ENCODE measurements at regions not wholly inside any gene's neighbourhood (a gene's known extent, or its start where the extent isn't known, plus 50 kb on each side); places are given as distances from the start of the nearest gene placed in this dataset.

DNA sequence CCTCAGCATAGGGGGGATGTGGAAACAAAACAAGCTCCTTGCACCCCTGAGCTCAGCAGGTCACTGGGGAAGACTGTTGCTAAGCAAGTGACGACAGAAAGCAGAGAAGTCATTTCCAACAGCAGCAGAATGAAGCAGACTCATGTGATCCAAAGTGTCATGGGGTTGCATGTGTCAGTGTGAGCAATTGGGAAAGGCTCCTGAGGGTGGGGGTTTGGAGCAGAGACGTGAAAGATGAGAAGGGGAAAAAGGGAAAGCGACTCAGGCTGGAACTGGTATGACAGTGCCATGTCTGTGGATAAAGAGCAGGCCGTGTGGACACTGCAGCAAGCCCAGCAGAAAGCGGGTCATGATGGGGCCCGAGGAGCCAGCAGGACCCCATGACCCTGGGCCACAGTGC is 363.9 kb downstream of the PREX1 start:
- DNase-seq (ENCODE audit: low read depth, low spot score) = no peak

GRCh38 chr20:48463096-48463720 is 364.6 kb downstream of the PREX1 start:
- no peak for DNase-seq (ENCODE audit: low read depth, low spot score)

DNA sequence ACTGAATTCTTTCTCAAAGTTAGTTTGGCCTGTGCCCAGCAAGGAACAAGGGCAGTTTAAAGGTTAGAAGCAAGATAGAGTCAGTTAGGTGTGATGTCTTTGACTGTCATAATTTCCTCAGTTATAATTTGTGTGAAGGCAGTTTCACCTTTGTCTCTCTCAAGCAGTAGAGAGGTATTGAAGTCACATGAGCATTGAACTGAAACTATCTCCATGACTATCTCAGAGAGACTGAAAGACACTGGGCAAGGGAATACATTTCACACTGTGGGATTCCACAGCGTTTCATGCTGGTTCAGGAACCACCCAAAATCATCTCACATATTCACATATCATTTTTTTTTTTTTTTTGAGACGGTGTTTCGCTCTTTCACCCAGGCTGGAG is 366.1 kb downstream of the PREX1 start:
- no peak for DNase-seq (ENCODE audit: low read depth, low spot score)

GRCh38 chr20:48461091-48461734 is 366.6 kb downstream of the PREX1 start:
- no peak for DNase-seq (ENCODE audit: low read depth, low spot score)

GRCh38 chr20:48460681-48461080 is 367.1 kb downstream of the PREX1 start:
- no peak for DNase-seq (ENCODE audit: low read depth, low spot score)

GRCh38 chr20:48459722-48460395 is 367.9 kb downstream of the PREX1 start:
- DNase-seq (ENCODE audit: low read depth, low spot score) = no peak

- no peak for DNase-seq (ENCODE audit: low read depth, low spot score)
Measured at GRCh38 chr20:48458601-48459385, 369.0 kb downstream of the PREX1 start.

GRCh38 chr20:48458003-48458377 is 369.8 kb downstream of the PREX1 start:
- DNase-seq (ENCODE audit: low read depth, low spot score) = no peak

DNA sequence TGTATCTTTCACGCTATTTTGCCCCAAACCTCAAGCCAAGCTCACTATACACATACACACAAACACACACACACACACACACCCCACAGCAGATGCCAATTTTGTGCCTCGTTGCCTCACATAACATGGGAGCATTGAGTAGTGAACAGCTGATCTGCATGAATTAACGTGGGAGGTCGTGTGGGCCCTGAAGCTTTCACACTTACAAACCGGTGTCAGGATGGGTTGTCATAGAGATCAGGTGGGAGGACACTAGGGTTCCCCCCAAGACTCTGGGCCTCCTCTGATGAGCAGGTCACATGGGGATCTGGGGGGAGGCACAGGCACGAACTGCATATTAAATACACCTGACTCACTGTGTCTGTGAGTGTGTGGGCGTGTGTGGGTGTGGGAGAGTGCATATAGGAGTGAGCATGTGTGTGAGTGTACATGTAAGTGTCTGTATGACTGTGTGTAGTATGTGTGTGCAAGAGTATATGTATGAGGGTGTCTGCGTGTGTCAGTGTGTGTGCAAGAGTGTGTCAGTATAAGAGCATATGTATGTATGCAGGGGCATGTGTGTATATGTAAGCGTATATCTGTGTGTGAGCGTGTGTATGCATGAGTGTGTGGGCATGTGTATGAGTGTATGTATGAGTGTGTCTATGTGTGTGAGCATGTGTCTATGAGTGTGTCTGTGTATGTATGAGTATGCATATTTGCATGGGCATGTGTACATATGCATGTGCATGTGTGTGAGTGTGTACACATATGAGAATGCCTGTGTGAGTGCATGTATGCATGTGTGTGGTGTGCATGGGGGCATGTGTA is 370.4 kb downstream of the PREX1 start:
- no peak for DNase-seq (ENCODE audit: low read depth, low spot score)

GRCh38 chr20:48456366-48457192 is 371.2 kb downstream of the PREX1 start:
- no peak for DNase-seq (ENCODE audit: low read depth, low spot score)

- no peak for DNase-seq (ENCODE audit: low read depth, low spot score)
Measured at GRCh38 chr20:48455651-48456365, 372.0 kb downstream of the PREX1 start.

DNA sequence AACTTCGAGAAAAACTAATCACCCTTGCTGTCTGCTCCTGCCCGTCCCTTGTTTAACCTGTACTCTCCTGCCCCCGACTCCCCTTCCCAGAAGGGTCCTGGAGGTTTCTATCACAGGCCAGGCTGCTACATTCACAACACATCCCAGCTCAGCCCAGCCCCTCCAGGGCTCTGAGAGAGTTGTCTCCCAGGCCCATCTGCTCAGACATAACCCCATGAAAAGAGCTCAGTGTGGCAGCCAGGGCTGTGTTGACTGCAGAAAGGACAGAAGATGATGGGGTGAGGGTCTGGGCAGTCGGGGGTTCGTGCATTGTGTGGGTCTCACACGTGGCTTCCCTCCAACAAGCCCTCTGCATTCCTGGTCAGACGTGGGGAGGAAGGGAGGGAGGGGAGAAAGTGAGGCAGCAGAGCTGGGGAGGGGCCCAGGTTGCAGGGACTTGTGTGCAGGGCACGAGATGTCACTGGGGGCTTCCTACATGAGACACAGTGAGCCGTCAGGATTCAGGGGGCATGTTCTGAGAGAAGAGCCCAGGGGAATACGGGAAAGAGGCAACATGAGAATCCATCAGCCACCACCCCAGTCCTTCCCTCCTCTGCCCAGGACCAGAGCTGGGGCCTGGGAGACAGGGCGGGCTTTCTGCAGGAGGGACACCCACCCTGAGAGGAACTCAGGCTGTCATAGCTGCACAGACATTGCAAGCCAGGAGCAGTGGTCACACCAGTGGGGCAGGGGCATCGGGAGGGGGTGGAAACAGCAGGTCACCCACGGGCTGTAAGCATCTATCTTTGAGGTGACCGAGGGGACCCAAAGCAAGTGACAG is 372.9 kb downstream of the PREX1 start:
- DNase-seq (ENCODE audit: low read depth, low spot score) = no peak

DNA sequence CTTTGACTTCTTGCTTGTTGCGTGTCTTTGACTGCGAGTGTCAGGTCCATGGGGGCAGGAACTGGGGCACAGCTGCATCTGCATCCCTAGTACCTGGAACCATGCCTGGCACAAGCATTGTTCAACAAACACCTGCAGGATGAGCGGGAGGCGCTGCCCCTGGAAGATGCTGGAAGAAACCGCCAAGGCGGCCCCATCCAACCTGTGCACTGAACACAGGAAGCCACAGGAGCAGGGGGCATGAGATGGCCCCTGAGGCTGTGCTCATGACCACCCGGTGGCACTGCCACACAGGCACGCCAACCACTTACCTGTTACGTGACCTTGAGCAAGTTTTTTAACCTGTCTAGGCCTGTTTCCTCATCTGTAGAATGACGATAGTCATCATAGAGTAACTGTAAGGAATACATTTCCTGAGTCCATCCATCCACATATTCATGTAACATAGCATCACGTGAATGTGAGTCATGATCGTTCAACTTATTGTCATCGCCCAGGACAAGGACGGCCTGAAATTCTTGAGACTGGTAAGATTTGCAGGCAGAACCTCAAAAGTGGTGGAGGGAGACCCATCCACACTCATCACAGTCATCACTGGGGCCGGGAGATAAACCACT is 374.2 kb downstream of the PREX1 start:
- no peak for DNase-seq (ENCODE audit: low read depth, low spot score)

DNA sequence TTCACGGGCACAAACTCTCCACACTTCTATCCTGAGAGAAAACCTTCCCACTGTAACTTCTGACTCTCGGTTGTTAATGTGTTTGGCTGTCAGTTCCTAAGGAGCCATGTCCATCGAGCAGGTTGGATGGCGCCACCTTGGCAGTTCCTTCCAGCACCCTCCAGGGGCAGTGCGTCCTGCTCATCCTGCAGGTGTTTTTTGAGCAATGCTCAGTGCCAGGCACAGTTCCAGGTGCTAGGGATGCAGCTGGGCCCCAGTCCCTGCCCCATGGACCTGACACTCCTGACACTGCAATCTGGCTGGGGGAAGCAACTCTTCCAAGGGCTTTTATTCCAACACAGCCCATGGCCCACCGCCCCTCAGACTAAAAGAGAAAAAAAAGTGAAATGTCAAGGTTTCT is 376.4 kb downstream of the PREX1 start:
- no peak for DNase-seq (ENCODE audit: low read depth, low spot score)

GRCh38 chr20:48448666-48449600 is 378.9 kb downstream of the PREX1 start:
- DNase-seq (ENCODE audit: low read depth, low spot score) = no peak

GRCh38 chr20:48447456-48447855 is 380.3 kb downstream of the PREX1 start:
- DNase-seq (ENCODE audit: low read depth, low spot score) = no peak

- no peak for DNase-seq (ENCODE audit: low read depth, low spot score)
Measured at GRCh38 chr20:48445827-48446226, 382.0 kb downstream of the PREX1 start.

DNA sequence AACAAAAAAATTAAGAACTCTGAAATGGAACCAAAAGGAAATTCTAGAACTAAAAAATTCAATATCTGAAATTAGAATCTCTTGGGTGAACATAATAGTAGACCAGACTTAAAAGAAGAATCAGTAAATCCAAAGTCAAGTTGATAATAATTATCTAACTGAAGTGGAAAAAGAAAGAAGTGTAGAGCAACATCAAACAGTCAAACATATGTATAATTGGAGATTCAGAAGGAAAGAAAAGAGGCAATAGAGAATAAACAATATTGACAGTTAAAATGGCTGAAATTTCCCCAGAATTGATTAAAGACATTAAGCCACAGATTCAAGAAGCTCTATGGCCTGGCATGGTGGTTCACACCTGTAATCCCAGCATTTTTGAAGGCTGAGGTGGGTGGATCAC is 383.6 kb downstream of the PREX1 start:
- no peak for DNase-seq (ENCODE audit: low read depth, low spot score)
